HG03280 (cell line): ENCODE measurements at regions not wholly inside any gene's neighbourhood (a gene's known extent, or its start where the extent isn't known, plus 50 kb on each side); places are given as distances from the start of the nearest gene placed in this dataset.

Experiments
- ATAC-seq: cut with Tn5 transposase; IDR thresholded peaks from one replicate; pipeline ENCODE4 v1.9.1; 2021; ENCODE audit warnings: mild to moderate bottlenecking, moderate library complexity; ENCODE audit not compliant: unreplicated experiment

DNA sequence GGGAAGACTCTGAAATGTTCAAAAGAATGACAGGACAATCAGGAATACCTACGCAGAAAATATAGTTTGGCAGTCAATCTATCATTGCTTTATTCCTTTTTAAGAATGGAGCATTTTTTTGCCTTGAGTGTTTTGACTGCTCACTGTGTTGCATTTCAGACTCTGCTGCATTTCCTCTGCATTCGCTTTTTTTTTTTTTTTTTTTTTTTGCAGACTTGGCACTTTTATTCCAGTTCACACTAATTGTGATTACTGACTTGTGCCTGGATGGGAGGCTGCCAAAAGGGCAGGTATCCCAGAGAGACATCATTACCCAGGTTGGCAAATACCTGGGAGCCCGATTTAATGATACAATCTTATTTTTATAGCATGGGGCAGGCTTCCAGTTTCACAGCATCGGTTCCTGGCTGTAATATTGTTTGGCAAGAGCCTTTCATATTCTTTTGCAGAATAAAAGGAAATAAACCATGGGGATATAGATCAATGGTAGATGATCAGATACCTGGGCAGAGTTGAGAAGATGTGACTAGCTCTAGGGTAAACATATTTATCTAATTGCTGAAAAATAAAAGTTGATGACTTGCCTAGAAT is 1132.6 kb downstream of the MAT2B start:
- ATAC-seq: no peak

- no peak for ATAC-seq
Observed at GRCh38 chr5:164649266-164649665, 1143.8 kb downstream of the MAT2B start.

DNA sequence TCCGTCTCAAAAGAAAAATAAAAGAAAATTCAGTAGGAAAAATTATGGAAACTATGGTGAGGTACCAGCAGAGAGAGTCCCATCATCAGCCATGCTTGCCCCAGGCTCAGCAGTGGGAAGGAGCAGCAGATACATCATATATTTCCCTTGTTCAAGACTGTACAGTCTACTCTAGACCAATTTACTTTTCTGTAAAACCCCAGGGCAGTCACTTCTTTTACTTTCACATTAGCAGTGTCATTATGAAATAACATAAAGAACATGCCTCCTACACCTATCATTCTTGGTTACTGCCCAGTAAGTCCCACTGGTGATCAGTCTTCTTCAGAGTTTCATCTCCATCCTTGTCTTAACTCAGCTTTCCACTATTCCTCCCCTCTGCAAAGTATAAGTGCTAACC is 1145.0 kb downstream of the MAT2B start:
- ATAC-seq: no peak

DNA sequence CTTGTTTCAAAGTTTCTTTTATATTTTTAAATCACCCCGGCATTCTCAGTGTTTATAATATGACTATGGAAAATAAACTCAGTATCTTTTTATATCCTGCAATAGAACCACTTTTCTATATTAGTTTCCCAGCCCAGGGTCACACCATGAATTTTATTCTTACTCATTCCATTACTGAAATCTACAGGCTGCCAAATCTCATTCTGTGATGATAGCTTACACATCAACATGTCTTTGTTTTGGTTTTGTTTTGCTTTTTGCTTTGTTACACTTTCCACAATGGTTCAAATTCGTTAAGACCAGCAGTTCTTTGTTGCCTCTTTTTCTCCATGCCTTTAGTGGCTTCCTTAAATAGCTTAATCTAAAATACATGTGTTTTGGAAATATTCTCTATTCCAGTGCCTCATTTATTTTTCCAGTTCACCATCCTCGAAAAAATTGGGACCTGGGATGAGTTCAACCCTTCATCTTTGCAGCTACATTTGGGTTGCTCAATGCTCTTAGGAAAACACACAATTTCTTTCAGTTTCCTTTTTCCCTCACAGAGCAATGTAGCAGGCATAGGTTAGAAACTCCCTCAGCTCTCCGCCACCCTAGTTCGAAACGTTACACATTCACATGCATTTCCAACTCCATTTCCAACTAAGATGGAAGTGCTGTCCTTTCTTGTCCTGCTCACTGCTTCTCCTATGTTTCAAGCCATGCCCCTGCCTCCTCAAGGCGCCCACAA is 1146.3 kb downstream of the MAT2B start:
- no peak for ATAC-seq

DNA sequence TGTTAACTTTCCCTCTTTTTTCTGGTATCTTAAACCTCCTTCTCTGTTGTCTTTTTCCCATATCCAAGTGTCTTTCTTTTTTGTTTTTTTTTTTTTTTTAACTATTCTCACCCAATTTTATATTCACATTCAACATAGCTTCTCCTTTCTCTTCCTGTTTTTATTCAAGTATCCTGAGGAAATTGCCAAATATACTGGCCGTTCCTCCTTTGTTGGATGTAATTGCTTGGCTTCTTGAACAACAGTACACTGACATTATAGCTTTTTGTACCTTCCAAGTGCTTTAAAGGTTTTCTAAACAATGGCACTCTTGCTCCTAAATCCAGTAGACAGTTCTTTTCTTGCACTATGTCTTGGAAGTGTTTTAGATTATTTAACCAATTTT is 1146.8 kb downstream of the MAT2B start:
- ATAC-seq: no peak

DNA sequence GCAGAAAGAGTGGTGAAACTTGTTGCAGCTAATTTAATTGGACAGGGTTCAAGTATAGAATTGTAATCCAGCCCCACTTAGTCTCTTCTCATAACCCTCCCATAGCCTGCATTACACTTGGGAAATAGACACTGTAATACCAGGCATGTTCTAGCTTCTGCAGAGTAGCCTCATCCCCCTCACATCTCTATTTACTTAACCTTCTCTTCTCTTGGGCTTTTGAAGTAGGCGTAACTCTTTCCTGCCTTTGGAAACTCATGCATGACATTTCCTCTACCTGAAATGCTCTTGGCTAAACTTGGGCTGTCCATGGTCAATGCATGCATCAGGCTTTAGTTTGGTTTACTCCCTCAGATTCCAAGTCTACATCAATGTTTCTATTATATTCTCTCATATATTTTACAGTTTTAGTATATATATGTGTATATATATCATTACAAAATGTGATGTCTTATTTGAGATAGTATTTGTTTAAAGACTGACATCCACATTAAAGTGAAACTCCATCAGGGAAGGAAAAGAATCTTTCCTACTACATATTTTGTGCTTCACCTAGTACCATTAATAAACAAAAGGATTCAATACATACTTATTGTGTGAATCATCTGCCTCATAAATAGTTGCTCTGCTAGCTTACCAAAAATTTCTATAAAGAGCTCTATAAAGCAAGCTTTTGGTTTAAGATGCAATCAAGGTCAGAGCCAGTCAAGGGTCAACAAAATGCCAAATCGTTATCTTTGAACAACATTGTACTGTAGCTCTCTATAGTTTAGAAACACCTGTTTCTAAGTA is 1158.0 kb downstream of the MAT2B start:
- no peak for ATAC-seq

- no peak for ATAC-seq
Observed at GRCh38 chr5:164671640-164672039, 1166.2 kb downstream of the MAT2B start.

- no peak for ATAC-seq
Observed at GRCh38 chr5:164672205-164672604, 1166.8 kb downstream of the MAT2B start.

- no peak for ATAC-seq
Observed at GRCh38 chr5:164672931-164673694, 1167.7 kb downstream of the MAT2B start.

DNA sequence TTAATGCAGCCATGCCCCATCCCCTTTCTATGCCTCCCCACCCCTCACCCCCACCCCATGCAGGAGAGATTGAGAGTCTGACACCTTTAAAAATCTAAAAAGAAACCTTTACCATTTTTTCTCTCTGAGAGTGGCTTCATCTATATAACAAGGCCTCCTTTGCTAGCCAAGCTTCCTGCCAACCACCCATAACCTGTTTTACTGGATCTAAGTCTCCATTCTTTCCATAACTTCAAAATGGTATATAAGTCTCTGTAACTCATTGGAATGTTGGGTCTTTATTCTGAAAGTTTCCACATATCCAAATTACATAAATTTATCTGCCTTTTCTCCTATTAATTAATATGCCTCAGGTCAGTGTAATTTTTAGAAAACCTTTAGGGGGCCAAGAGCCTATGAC is 1174.0 kb downstream of the MAT2B start:
- no peak for ATAC-seq

GRCh38 chr5:164680216-164680615 is 1174.8 kb downstream of the MAT2B start:
- no peak for ATAC-seq

DNA sequence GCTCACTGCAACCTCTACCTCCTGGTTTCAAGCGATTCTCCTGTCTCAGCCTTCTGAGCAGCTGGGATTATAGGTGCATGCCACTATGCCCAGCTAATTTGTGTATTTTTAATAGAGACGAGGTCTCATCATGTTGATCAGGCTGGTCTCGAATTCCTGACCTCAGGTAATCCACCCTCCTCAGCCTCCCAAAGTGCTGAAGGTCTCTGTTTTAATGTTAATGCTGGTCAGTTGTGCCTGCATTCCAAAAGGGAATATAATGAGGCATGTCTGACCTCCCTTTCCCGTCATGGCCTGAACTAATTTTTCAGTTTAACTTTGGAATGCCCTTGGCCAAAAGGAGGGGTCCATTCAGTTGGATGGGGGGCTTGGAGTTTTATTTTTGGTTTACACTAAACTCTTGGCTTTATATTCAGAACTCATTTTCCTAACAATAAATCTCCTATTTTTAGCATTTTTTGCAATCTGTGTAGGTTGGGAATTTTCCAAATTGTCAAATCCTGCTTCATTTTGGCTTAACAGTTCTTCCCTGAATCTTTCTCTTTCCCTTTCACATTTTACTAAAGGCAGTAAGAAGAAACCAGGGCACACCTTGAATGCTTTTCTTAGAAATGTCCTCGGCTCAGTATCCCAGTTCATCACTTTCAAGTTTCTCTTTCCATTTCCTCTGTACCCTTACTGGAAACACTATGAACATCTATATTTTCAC is 1175.5 kb downstream of the MAT2B start:
- ATAC-seq: no peak

DNA sequence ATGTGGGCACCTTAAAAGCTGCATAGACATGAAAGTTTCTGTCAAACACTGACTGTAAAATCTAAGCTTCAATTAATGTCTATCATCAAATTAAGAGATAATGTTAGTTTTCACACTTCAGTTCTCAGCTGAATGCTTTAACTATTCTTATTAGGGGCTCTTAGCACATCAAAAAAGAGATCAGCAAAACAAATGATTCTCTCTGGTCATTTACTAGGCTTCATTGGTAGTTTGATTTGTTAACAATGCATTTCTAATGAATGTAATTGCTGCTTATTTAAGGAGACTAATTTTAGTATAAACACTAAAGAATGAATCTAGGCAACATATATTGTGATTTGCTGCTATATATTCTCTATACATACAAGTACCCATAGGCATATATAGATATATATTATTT is 1182.0 kb downstream of the MAT2B start:
- ATAC-seq: no peak

- no peak for ATAC-seq
Observed at GRCh38 chr5:164688437-164688836, 1183.0 kb downstream of the MAT2B start.

- ATAC-seq: no peak
Observed at GRCh38 chr5:164708831-164709230, 1203.4 kb downstream of the MAT2B start.

GRCh38 chr5:164713682-164714081 is 1208.3 kb downstream of the MAT2B start:
- ATAC-seq: no peak

DNA sequence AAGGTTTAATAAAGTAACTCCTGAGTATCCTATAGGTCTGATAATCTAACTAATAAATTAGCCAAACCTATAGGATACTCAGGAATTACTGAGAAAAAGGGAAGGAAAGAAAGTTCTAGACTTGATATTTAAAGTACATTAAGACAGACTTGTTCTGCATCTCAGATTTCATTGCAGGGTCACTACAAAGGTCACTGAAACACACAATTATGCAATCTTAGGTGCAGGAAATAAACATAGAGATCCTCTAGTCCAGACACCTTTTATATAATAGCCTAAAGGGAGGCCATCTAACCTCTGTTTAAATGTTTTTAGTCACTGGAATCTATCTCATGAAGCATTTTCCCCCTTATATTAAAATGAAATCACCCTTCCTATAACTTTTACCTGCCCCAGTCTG is 1215.7 kb downstream of the MAT2B start:
- no peak for ATAC-seq

DNA sequence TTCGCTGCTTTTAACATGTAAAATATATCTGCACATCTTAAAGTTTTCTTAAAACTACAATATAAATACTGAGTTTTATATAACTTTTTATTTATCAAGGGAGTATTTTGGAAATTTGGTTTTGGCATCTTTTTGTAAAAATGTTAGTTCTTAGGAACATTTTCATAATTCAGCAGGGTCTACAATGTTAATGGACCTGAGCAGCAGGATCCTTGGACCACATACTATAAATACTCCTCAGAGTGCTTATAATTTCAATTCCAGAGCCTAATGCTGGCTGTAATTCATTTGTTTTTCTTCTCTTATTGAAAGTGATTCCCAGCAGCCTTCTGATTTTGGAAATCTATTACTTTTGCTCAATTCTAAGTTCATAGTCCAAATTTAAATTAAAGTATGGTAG is 1216.2 kb downstream of the MAT2B start:
- no peak for ATAC-seq

- no peak for ATAC-seq
Observed at GRCh38 chr5:164722702-164723101, 1217.3 kb downstream of the MAT2B start.

DNA sequence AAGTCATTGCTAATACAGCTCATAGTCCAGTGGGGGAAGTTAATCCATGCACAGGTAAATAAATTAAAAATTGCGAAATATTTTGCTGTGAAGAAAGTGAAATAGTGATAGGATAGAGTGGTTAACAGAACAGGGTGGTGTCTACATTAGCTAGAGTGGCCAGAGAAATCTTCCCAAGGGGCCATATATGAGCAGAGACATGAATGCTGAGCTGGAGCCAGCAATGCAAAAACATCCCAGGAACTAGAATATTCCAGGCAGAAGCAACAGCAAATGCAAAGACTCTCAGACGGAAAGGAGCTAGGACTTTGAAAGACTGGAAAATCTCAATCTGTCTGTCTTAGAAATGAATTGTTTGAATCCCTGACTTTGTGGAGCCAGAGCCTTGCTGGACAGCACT is 1221.6 kb downstream of the MAT2B start:
- no peak for ATAC-seq

GRCh38 chr5:164728733-164729132 is 1223.3 kb downstream of the MAT2B start:
- no peak for ATAC-seq
